Endothelial cell of umbilical vein (primary cell): ENCODE measurements at regions not wholly inside any gene's neighbourhood (a gene's known extent, or its start where the extent isn't known, plus 50 kb on each side); places are given as distances from the start of the nearest gene placed in this dataset.

Experiments
- CTCF ChIP-seq, 2 donors: IDR thresholded peaks; 1 replicate in 1 of 2; 2 replicates in 1 of 2; pipeline ENCODE4 v1.5.1; 2011; ENCODE audit warnings: low read length in 2 of 2, mild to moderate bottlenecking in 2 of 2, moderate library complexity in 2 of 2, control low read depth in 1 of 2, inconsistent platforms in 1 of 2, low read depth in 1 of 2; ENCODE audit not compliant: insufficient read depth in 1 of 2; ENCODE audit errors: extremely low read depth in 1 of 2
- EZH2 ChIP-seq: IDR thresholded peaks from 2 replicates; pipeline ENCODE4 v1.6.1; 2012; ENCODE audit warnings: borderline replicate concordance, low read depth, mild to moderate bottlenecking, moderate library complexity, low read length, inconsistent platforms; ENCODE audit not compliant: severe bottlenecking
- JUN ChIP-seq: IDR thresholded peaks from 2 replicates; pipeline ENCODE4 v1.6.1; 2011; ENCODE audit warnings: borderline replicate concordance, low read depth; ENCODE audit not compliant: insufficient read length, insufficient read depth
- MAX ChIP-seq: IDR thresholded peaks from 2 replicates; pipeline ENCODE4 v1.6.1; 2011; ENCODE audit not compliant: insufficient read depth, insufficient read length
- POLR2A ChIP-seq: IDR thresholded peaks from 2 replicates; pipeline ENCODE4 v1.6.1; 2012; ENCODE audit warnings: low read depth, mild to moderate bottlenecking, control low read depth, low read length
- POLR2AphosphoS5 ChIP-seq: IDR thresholded peaks from 2 replicates; pipeline ENCODE4 v1.6.1; 2012; ENCODE audit warnings: low read depth, mild to moderate bottlenecking, control low read depth, low read length, moderate library complexity; ENCODE audit not compliant: insufficient read depth

GRCh38 chr14:40758076-40758475 lies 848.6 kb upstream of the LRFN5 start:
- TF ChIP-seq CTCF (IDR thresholded peaks at IDR 0.05; ENCODE audit: extremely low read depth in 1 of 2, insufficient read depth in 1 of 2, low read depth in 1 of 2, low read length in 2 of 2) (no peak), MAX (no peak), POLR2A (no peak), EZH2 (no peak), JUN (no peak), POLR2AphosphoS5 (no peak)
